ENCODE measurements at regions not wholly inside any gene's neighbourhood (a gene's known extent, or its start where the extent isn't known, plus 50 kb on each side); places are given as distances from the start of the nearest gene placed in this dataset.

DNA sequence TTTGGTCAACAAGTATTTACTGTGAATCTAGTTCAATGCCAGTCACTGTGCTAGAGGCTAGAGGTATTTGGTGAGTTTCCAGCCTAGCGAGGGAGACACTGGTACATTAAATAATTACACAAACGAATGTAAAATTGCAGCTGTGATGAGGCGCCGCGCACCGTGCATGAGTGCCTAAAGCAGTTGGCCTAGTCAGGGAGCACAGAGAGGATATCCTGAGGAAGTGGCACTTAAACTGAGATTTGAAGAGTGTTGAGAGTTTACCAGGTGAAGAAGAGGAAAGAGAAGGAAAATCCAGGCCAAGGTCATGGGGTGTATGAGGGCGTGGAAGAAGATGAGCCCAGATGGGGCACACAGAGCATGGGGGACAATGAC lies 157.6 kb upstream of the NDUFV2 start:
- DNase-seq (ENCODE audit: low spot score) = no peak

DNA sequence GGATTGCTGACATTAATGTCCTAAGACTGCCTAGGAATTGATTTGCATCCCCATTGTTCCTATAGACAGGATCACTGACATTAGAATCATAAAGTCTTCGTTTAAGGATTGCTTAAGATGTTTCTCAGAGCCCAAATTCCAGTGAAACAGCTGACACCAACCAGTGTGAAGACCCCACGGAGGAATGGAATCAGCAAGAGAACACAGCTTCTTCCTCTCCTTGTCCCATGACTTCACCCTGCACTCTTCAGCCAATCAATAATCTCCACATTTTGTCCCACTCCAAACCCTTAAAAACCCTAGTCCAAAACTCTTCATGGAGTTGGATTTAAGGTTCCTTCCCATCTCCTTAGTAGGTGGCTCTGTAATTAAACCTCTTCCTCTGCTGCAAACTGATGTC lies 157.0 kb upstream of the NDUFV2 start:
- no peak for DNase-seq (ENCODE audit: low spot score)

DNA sequence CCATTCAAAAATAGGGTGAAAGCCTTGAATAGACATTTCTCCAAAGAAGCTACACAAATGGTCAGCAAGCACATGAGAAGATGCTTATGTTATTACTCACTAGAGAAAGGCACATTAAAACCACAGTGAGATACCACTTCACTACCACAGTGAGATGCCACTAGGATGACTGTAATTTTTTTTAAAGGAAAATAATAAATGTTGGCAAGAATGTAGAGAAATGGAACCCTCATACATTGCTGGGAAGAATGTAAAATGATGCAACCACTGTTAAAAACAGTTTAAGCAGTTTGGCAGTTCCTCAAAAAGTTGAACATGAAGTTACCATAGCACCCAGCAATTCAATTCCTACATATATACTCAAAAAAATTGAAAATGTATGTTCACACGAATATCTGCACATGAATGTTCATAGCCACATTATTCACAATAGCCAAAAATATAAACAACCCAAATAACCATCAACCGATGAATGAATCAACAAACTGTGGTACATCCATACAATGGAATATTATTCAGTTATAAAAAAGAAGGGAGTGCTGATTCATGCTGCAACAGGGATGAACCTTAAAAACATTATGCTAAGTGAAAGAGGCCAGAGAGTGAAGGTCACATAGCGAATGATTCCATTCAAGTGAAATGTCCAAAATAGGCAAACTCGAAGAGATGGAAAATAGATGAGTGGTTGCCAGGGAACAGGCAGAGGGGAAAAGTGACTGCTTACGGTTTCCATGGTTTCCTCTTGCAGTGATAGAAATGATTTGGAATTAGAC lies 156.2 kb upstream of the NDUFV2 start:
- no peak for DNase-seq (ENCODE audit: low spot score)

GRCh38 chr18:8947566-8947965 lies 154.9 kb upstream of the NDUFV2 start:
- no peak for DNase-seq (ENCODE audit: low spot score)

DNA sequence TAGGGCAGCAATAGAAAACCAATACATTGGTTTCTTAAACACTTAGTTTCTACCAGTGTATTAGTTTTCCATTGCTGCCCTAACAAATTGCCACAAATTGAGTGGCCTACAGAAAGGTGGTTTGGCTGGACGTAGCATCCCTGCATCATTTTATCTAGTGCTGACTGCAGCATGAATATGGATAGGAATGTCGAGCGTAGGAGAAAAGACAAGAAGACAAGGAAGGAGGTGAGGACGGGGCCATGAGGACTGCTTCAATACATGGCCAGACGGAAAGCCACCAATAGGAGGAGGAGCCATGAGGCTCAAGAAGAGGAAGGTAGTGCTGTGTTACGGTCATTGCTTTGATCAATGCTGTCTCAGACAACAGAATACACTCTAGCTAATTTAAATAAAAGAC lies 154.5 kb upstream of the NDUFV2 start:
- DNase-seq (ENCODE audit: low spot score) = no peak

GRCh38 chr18:8948471-8949149 lies 153.9 kb upstream of the NDUFV2 start:
- no peak for DNase-seq (ENCODE audit: low spot score)

DNA sequence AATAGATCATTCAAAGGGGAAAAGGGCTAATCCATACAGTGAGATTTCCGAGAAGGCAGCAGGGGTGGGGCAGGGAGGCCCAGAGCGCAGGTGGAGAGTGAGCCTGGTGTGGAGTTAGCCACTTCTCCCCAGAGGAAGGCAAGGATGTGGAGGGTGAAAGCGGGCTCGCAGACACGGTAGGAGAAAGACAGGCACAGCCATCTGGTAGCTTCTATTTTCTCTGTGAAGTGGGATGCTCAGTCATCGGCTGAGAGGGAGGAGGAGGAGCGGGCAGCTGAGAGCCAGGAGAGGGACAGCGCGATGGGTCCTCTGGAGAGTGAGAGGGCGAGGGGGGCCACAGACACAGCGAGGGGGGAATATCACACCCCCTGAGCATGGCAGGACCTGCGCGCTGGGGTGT lies 153.3 kb upstream of the NDUFV2 start:
- no peak for DNase-seq (ENCODE audit: low spot score)

DNA sequence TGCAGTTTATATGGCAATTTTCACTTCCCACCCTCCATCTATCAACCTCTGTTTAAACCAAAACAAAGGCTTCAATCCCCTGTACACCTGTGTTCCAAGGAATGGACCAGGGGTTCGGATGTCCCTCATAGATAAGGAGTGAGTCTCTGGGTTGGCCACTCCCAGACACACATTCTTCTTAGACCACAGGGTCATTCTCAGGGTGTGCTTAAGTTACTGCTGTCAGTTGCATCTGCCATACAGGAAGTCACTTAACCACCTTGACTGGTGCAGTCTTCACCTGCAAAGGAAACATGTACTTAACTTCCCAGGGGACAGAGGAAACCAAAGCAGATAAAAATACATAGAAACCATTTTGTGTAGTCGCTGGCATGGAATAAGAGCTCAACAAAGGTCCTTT lies 151.0 kb upstream of the NDUFV2 start:
- DNase-seq (ENCODE audit: low spot score) = no peak

DNA sequence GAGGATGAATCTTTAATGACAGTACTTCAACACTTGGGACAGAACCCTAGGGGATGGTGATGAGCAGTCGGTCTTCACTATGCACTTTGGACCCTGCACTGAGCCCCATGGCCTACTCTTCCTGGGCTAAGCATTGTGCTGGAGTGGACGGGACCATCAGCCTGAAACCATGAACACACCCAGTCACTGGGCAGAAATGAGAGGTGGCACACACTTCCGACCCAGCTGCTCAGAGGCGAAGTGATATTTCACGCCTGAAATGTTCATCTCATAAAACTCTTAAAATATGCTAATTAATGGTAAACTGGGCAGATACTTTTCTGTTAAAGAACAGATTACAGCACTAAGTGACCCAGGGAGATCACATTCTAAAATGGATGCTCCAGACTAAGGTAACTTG lies 150.3 kb upstream of the NDUFV2 start:
- DNase-seq (ENCODE audit: low spot score) = no peak

- no peak for DNase-seq (ENCODE audit: low spot score)
These were observed 149.4 kb upstream of the NDUFV2 start for GRCh38 chr18:8952769-8953760.

- DNase-seq (ENCODE audit: low spot score) = no peak
These were observed 144.8 kb upstream of the NDUFV2 start for GRCh38 chr18:8957731-8958130.

DNA sequence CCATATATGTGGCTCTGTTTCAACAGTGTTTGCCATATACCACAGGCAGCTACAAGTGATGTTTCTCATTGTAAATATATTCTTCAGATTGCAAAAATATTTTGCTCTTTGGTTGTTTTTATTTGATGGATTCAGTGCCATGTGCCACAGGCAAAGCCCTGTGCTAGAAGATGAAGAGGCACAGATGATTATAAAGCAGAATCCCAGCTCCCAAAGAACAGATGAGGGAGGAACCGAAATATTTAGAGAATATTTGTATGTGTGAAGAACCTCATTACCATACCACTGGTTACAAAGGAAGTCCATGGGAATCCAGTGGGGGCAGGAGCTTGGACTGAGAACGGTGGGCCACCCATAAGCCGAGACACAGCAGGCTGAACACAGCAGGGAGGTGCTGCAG lies 143.8 kb upstream of the NDUFV2 start:
- no peak for DNase-seq (ENCODE audit: low spot score)

DNA sequence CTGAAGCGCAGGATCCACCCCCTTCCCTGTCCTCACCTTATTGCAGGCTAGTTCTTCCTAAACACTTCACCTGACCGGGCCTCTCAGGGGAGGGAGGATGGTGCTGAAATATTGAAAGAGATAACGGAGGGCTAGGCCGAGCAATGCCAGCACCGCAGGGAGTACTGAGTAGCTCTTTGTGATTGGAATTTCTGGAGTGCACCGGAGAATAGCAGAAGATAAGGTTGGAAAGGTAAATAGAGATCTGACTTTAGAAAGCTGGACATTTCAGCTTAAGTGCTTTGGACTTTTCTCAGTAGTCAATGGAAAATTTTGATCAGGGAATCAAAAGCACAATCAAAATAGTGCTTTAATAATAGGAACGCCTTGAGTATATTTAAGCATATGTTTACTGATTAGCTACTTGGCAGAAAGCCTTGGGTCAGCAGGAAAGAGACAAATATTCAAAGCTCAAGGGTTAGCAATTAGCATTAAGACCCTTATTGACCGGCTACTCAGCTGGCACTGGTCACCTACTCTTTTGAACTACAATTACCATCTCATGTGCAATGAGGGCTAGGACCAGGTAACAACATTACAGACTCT lies 142.9 kb upstream of the NDUFV2 start:
- peak; percentile 50 for DNase-seq (ENCODE audit: low spot score)

- DNase-seq (ENCODE audit: low spot score) = no peak
These were observed 141.5 kb upstream of the NDUFV2 start for GRCh38 chr18:8960740-8961657.

DNA sequence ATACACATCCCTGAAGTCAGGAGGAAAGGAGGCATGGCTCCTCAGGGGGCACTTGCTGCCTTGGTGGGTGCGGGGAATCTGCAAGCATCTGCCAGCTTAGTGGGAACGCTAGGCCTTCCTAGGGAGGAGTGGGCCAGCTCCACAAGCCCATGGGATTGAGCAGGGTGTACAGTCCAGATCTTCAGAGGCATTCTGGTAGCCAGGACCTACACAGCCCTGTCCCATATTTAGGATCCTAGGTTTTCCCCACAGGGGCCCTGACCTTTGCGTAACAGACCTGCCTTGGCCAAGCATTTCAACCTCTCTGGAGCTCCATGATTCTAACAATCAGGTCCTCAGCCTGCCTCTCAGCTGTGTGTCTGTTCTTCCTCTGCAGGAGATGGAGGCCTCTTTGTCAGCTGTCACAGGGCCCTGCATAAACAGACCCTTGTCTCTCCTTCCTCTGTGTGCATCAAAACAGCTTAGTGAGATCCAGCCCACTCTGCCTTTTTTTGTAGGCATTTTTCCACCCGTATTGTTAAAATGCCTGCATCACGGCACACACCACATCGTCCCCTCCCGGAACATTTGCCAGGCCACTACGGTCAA lies 140.2 kb upstream of the NDUFV2 start:
- no peak for DNase-seq (ENCODE audit: low spot score)

DNA sequence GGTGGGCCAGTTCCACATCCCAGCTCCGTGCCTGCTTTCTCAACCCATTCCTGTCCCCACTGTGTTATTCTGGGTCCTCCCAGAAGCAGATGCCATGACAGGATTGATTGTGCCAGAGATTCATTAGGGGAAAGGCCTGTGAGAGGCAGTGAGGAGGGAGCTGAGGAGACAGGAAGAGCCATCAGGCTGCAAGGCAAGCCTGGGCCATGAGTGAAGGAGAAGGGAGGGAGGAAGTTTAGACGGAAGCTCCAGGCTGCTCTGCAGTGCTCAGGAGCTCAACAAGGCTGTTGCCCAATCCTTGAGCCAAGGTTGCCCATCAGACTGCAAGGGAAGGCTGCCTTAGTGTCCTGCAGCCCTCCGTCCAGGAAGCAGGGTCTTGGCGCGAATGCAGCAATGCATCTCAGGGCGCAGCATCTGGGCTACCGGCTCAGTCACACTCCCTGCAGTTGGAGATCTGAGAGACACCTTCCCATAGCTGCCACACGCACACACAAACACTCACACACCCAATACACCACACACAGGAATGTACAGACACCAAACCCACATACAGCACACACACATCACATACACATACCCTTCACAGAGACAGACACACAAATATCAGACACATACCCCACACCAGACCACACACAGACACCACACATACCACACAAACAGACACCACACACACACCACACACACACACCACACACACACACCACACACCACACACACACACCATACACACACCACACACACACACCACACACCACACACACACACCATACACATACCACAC lies 139.5 kb upstream of the NDUFV2 start:
- DNase-seq (ENCODE audit: low spot score) = no peak

DNA sequence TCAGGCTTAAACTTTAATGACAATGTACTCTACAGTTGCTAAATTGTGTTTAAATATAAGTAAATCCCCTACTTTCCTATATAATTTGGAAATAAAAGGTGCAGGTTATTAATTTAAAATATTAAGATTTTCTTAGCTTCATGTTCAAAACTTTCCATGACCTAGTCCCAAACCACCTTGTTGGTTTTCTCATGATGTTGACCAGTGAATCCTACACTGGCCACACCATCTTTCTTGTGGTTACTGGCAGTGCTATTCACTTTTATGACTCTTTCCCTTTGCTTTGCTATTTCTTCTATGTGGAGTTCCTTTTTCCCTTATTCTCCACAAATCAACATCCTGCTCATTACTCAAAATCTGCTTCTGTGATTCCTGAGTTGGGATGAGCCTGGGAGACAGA lies 138.6 kb upstream of the NDUFV2 start:
- no peak for DNase-seq (ENCODE audit: low spot score)

DNA sequence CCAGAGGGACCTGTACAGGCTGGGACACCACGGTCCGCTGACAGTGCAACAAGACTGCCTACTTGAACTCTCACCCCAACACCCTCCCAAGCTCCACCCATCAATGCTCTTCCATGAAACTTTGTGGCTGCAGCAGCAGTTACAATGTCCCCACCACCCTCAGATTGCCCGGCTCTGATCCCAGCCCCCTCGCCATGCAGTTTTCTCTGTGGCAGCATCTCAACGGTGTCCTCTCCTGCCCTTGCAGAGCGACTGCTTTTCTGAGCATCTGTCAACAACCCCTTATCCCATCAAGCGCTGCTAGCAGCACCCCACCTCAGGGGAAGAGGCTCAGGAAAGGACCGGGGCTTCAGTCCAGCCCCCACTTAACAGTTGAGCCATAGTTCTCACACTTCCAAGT lies 137.1 kb upstream of the NDUFV2 start:
- no peak for DNase-seq (ENCODE audit: low spot score)

DNA sequence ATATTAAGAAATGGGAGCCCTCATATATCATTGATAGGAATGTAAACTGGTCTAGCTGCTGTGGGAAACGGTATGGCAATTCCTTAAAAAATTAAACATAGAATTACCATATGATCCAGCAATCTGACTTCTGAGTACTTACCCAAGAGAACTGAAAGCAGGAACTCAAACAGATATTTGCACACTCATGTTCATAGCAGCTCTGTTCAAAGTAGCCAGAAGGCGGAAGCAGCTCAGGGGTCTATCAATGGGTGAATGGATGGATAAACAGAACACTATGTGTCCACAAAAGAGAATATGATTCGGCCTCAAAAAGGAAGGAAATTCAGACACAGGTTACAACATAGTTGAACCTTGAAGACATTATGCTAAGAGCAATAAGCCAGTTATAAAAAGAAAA lies 135.7 kb upstream of the NDUFV2 start:
- DNase-seq (ENCODE audit: low spot score) = no peak

- DNase-seq (ENCODE audit: low spot score) = no peak
These were observed 134.9 kb upstream of the NDUFV2 start for GRCh38 chr18:8967573-8967972.

Measured in mucosa of gallbladder (tissue), 1 donor.